NCI-H446 (cell line): ENCODE measurements at regions not wholly inside any gene's neighbourhood (a gene's known extent, or its start where the extent isn't known, plus 50 kb on each side); places are given as distances from the start of the nearest gene placed in this dataset.

ENCODE experiments used
- DNase-seq, 2 experiments: peaks; one replicate each; lab custom pipeline; 2025; lab: John Stamatoyannopoulos, UW

DNA sequence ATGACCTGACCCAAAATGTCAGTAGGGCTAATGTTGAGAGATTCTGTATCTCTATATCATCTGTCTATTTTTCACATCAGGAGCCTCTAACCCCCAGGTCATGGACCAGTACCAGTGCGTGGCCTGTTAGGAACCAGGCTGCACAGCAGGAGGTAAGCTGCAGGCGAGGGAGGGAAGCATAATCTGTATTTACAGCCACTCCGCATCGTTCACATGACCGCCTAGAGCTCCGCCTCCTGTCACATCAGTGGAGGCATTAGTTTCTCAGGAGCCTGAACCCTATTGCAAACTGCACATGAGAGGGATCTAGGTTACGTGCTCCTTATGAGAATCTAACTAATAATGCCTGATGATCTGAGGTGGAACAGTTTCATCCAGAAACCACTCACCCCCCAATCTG lies 180.6 kb downstream of the RDH14 start:
- no peak for DNase-seq

DNA sequence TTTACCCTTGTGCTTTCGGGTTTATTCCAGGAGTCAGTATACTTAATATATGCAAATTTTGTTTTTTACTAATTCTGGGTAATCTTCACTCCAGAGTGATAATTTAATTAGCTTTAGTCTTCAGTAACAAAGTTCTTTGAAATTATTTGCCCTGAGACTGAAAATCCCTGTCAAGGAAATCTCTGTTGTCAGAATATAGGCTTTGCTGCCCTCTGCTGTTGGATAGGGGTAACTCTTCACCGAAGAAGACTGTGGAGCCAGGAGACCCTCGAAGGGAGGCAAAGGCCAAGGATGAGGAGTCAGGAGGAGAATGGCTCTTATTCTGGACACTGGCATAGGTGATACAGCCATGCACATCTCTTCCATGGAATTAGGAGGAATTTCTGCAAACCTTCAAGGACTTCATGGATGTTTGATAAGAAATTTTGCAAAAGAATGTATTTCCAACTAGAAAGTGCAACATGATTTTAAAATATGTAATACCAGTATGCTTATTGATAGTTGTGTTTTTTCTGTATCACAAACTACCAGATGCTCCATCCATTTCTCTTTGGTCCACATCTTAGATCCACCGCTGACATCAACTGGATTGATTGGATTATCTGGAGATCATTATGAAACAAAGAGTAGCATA lies 182.3 kb downstream of the RDH14 start:
- peak in 1 of 2 experiments; percentile 53 for DNase-seq

DNA sequence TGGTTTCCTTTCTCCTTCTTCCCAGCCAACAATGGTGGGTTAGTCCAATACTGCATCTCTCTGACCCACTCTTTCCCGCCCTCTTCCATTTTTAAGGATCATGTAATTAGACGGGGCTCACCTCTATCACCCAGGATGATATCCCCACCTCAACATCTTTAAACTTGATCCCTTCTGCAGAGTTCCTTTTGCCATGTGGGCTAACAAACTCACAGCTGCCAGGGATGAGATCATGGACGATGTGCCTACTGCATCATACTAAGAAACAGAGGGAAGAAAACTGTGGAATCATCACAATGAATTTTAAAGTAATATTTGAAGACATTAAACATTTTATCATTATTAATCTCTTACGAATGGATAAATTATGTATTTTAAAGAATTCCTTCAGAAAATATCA lies 183.5 kb downstream of the RDH14 start:
- no peak for DNase-seq

DNA sequence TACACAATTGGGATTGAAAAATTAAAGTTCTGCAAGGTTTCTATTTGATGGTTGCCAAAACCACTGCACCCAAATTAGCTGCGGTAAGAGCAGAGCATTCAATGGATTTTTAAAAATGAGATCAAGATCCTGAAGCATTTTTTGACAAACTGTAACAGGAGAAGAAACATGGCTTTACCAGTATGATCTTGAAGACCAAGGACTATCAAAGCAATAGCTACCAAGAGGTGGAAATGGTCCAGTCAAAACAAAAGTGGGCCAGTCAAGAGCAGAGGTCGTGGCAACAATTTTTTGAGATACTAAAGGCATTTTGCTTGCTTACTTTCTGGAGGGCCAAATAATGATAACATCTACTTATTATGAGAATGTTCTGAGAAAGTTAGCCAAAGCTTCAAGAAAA lies 186.8 kb downstream of the RDH14 start:
- no peak for DNase-seq

DNA sequence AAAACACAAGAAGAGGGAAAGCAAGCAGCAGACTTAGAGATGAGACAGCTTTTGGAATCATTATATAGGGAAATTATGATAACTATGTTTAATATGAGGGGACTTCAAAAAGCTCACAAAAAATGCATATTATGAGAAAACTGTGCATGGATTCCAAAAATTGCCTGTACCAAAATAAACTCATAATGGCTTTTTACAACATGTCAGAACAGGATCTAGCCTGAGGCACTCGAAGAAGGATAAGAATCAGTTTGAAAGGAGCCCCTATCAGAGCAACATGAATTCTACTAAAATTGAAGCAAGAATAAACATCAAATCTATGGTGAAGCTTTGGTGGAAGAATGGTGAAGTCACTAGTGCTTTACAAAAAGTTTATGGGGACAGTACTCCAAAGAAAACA lies 187.4 kb downstream of the RDH14 start:
- DNase-seq = no peak

DNA sequence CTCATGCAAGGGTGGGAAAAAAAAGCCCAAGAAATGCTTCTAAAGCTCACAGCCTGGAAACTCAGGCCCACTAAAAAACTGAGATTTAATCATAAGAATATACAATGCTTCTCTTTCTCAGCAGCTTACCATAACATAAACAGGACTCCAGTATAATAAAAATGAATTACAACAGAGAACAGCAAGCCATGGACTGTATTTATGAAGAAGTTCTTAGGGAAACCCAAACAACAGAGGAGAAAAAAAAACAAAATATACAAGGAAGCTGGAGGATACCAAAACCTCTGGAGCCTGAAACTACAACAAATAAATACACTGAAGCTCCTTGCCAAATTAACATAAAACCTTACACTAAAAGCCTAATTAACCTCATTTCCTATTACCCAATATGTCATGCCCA lies 187.8 kb downstream of the RDH14 start:
- DNase-seq = no peak

DNA sequence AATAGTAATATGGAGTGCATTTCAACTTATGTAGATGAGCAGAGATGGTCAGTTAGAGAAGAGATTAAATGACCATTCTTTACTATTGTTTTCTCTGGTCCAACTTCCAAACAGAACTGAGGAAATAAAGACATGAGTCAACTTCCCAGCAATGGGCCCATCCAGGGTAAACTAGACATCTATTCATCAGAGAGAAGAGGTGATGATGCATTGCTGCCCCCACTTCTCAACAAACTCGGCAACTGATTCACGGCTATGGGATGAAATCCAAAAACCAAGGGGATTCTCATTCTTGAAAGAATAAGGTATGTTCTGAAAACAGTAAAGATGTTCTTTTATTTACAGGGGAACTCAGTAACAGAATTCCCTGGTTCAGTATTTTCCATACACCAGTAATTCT lies 190.7 kb downstream of the RDH14 start:
- no peak for DNase-seq

DNA sequence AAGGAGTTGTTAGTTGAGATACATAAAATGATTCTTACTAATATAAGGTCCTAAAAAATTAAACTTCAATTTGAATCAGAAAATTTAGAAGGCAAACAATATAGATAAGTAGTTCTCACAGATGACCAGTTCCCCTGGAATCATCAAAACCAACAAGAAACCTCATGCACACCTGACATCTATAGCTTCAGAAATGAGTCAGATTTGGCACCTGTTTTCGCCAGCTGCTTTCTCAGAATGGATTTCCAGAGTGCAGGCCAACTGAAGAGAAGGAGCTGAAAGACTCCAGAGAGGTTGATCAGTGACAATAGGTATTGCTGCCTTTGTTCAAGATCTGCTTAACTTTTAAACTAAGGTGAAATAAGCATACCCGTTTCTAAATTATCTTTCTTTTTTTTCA lies 192.4 kb downstream of the RDH14 start:
- DNase-seq = no peak

DNA sequence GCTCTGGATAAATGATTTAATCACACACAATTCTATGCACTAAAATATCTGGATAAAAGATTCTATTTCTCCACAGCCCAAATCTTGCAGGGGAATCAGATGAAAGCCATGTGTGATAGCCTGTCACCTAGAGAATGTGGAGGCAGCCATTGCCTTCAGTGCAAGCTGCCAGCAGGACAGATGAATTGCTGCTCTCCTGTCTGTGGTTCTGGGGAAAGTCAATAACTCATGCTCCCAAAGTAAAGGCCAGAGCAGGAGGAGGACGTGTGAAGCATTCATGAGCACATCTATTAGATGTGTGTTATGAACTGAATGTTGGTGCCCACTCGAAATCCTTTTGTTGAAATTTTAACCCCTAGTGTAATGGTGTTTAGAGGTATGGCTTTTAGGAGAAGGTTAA lies 195.1 kb downstream of the RDH14 start:
- no peak for DNase-seq

DNA sequence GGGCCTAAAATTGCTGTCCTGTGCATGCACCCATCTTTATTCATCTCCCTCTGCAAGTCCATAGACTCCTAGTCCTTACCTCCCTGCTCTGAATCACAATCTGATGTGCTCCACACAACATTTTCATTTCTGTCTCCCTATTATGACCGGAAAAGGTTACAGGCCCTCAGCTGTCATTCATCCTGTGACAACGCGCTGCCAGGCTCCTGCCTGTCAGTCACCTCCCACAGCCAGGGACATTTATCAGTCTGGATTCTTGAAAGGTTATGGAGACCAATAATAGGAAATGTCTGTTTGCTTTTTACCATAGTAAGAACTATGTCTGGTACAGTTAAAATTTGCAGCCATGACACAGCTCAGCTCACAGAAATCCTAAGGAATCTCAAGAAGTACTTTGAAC lies 197.1 kb downstream of the RDH14 start:
- no peak for DNase-seq

DNA sequence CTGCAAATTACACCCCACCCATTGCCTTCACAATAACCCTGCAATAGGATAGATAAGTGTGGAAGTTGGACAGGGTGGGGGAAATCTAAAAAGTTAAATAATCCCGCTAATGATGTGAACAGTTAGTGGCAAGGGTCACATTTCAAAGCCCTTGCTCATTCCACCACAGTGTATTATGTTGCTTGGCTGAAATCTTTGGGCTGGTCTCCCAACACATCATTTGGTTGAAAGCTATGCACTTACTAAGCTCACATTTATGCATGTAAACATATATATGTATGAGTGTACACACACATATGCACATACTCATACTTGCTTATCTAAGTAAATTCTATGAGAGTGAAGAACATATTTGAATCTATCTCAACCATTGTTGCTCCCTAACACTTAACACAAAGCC lies 197.8 kb downstream of the RDH14 start:
- DNase-seq = no peak

DNA sequence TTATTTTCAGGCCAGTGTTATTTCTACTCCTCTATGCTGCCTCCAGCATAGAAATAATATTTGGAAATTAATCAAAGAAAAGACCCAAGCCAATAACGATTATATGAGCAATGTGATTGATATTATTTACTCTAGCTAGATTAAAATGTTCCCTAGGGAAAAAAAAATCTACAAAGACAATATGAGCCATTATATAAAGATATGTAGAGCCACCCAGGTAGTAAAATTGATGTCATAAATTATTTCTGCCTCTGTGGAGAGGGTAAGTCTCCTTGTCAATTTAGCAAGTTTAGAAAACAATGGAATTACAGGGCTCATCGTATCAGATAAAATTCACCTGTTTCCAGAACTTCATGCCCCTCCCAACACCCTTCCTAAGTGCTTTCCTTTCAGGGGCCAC lies 202.9 kb downstream of the RDH14 start:
- no peak for DNase-seq

DNA sequence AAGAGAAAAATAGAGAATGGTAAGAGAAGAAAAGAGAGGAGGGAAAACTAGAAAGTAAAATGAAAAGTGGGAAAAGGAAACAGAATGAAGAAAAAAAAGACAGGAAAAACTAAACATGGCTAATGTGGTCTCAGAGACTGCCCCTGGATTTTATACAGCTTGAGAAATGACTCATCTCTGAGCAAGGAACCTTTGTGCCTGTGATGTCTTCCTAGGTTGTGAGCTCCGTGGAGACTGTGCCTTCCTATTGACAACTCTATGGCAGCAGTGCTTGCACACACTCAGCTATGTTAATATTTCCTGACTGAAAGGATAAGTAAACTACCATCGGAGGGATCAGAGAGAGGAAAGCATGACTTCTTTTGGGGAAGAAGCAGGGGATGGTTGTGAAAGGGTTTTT lies 203.8 kb downstream of the RDH14 start:
- DNase-seq = no peak

DNA sequence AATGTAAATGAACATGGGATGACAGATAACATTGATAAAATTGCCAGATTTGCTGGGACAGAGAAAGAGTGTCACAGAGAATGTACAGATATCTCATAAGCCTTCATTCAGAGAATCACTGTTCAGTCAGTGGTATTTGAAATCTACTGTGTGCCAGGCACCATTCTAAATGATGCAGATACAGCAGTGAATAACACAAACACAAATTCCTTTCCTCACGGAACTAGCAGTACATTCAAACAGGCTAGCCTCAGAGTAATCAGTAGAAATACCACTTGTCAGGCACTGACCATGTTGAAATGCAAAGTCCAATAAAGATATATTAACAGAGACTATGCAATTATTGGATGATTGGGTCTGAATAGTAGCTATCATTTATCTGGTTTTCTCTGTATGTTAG lies 211.0 kb downstream of the RDH14 start:
- no peak for DNase-seq

DNA sequence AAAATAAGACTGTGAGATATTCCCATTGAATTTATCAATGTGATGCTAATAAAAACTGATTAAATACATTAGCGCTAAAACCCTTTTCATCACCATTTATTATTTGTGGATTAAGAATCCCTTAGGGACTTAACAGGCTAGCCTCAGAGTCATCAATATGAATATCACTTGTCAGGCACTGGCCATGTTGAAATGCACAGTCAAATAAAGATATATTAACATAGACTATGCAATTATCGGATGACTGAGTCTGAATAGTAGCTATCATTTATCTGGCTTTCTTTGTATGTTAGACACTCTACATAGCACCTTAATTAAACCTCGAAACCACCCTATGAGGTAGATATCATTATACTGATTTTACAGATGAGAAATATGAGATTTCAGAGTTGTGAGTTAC lies 213.6 kb downstream of the RDH14 start:
- DNase-seq = no peak

DNA sequence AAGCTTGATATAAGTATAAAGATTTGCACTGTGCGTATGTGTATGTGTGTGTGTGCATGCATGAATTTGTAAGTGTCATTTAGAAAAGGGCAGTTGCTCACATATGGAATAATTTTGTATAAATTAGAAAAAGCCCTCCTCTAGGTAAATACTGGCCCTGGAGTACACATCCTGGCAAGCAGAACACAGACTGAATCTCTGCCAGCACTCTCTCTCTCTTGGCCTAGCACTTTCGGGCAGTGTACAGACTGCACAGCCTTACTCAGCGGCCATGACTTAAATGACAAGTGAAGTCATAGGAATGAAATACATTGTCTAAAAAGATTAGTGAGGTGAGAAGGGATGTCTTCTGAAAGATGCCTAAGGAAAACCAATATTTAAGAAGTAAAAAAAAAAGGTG lies 214.1 kb downstream of the RDH14 start:
- DNase-seq = peak; percentile 42 to 72

DNA sequence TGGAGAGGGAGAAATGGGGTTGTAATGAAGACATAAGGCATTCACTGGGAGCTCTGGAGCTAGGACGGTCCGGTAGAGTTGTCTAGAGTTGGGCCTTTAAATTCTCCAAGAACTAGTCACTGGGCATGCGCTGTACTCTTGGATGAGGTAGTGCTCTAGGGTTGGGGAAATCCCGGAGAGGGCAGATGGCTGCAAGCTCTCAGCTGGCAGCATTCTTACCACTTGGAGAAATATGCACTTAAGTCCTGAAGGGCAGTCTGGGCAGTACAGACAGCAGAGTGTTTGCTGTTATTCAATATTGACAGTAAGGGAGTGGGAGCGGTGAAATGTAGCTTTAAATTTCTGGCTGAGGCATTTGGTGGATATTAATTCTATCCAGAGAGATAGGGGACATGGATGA lies 214.6 kb downstream of the RDH14 start:
- DNase-seq = peak; percentile 58 to 87

DNA sequence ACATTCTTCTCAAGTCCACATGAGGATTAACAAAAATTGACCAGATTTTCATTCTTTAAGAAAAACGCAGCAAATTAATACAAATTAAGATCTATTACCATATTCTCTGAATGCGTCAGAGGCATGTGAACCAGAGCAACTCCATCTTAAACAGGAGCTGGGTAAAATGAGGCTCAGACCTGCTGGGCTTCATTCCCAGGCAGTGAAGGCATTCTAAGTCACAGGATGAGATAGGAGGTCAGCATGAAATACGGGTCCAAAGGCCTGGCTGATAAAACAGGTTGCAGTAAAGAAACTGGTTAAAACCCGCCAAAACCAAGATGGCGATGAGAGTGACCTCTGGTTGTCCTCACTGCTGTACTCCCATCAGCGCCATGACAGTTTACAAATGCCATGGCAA lies 217.6 kb downstream of the RDH14 start:
- DNase-seq = no peak

DNA sequence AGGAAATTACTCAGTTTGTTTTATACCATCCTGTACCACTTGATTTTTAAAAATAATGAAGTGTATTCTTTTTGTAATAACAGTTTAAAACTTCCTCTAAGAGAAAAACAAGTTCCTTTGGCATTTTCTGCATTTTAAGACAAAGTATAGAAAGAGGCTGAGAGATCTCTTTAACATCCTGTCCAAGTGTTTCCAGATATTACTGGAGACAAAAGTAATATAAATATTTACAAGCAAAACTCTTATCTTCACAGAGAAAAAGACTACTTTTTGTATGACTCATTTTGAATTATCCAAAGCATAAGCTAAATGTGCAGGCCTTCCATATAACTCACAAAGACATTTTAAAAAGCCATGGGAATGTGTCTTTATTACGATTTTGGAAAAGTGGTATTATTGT lies 221.1 kb downstream of the RDH14 start:
- DNase-seq = no peak

DNA sequence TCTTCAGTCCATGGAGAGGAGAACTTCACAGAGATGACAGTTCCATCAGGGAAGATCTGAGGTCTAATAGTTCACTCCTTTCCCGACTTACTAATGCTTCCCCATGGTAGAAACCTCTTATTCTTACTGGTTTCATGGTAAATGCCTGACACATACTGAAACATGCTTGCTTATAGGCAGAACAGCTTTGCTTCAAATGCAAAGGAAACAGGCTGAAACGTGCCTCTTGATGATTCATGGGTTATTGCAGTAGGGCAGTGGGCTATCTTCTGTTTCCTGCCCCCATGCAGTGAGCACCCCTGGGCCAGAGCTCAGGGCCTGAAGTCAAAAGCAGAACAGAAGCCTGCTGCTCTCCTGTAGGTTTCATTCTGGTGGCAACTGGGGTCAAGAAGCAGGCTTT lies 223.5 kb downstream of the RDH14 start:
- DNase-seq = no peak

DNA sequence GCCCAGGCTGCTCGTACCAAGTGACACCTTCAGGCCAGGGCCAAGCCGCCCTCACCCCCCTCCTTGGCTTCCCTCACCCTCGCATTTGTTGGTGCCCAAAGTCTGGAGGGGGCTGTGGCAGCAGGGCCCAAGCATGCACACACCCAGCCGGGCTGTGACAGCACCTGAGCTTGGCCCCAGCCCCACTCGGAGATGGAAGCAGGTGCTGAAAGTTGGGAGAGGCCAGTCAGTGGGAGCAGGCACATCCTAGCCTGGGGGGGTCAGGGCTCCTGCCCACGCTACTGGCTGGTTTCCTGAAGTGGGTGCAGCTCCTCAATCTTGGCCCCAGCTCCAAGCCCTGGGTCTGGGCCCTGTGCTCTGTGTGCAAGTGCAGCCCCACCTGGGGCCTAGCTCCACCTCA lies 228.0 kb downstream of the RDH14 start:
- DNase-seq = no peak

DNA sequence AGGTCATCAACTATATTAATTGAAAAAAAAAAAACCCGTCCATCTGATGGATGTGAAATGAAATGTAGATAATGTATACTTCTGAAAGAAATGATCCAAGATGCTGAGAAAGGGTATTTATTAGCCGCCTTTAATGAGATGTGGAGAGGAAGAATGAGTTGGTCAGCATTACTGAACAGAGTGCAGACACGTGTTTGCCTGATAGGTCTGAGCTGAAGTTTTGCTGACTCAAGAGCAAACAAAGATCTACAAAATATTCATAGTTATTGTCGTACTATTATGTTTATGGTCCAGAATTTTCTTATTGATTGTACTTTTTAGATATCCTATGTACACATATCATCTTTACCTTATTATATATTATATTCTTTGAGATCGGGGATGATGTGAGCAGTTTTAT lies 235.3 kb downstream of the RDH14 start:
- DNase-seq = no peak

DNA sequence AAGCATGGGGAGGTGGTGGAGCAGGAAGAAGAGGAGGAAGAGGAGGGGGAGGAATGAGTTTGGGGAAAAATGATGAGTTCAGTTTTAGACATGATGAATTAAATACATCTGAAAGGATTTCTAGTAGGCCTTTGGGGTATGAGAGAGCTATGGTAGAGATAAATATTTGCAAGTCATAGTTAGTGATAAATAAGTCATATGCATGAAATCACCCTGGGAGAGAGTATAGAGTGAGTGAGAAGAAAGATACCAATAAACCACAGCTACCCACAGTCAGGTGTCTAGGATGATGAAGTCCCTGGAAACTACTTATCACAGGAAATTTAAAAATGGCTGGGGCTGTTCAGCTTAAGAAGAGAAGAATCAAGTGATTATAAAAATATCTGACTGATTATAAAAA lies 240.5 kb downstream of the RDH14 start:
- no peak for DNase-seq

DNA sequence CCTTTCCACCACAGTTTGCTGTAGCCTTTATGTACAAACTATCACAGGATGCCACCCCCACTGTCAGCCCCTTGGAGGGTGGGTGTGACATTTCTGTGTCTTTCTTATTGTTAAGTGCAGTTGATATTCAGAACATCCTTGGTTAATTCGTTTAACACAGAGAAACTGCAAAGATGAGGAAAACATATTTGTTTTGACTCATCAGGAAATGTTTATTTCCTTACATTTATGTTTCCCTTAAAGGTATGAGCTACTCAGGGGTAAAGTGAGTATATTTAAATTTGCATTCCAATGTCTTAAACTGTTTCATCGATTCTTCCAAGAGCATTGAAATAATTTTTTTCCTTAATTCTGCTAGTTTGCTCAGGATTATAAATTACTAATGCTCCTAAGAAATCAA lies 243.4 kb downstream of the RDH14 start:
- no peak for DNase-seq

DNA sequence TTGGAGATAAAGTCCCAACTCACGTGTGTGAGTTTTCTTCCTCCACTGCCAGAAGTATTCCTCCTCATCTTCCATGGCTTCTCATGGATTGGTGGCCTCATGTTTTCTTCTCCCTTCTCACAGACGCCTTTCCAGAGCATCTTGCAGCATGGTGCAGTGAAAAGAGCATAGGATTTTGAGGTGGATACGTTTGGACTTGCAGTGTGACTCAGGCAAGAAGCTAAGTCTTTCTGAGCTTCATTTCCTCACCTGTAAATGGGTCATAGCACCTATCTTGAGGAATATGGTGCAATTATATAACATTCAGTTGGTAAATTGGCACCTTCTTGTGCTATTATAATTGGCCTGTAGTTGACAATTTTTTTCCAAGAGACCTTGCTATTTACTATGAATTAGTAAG lies 247.6 kb downstream of the RDH14 start:
- DNase-seq = no peak
